ENCODE measurements at regions not wholly inside any gene's neighbourhood (a gene's known extent, or its start where the extent isn't known, plus 50 kb on each side); places are given as distances from the start of the nearest gene placed in this dataset.

DNA sequence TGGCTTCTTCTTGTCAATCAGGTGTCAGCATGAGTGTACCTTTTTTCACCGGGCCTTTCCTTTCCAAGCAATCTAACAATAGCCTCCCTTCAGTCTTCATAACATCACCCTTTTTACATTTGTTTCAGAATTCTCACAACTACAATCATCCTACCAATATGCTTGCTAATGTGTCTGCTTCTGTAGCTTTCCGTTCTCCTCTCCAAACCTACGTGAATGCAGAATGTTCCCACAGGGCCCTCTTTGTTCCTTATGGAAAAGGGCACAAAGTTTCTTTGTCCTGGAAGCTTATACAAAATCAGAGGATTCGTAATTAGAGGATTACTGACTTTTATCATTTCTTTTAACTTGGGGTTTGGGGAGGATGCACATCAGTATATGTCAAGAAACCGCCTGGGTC, 461.8 kb downstream of the CENPC start:
- POLR2A ChIA-PET, result no interaction called here
- no peak overlapping the region for H3K27ac ChIP-seq (ENCODE audit: low read depth, low read length)
- DNase-seq (ENCODE audit: low read depth, low spot score), result no peak
- peaks cover 3% of the 10 kb centered on the region; the same call in 1 of the 2 replicates for H3K9me3 ChIP-seq (ENCODE audit: control insufficient read depth, insufficient read depth, low read length)
- CTCF ChIA-PET, result no interaction called here
- H3K4me3 ChIP-seq (ENCODE audit: low read depth, low read length), result no peak overlapping the region
- TF ChIP-seq, protein P1, sequence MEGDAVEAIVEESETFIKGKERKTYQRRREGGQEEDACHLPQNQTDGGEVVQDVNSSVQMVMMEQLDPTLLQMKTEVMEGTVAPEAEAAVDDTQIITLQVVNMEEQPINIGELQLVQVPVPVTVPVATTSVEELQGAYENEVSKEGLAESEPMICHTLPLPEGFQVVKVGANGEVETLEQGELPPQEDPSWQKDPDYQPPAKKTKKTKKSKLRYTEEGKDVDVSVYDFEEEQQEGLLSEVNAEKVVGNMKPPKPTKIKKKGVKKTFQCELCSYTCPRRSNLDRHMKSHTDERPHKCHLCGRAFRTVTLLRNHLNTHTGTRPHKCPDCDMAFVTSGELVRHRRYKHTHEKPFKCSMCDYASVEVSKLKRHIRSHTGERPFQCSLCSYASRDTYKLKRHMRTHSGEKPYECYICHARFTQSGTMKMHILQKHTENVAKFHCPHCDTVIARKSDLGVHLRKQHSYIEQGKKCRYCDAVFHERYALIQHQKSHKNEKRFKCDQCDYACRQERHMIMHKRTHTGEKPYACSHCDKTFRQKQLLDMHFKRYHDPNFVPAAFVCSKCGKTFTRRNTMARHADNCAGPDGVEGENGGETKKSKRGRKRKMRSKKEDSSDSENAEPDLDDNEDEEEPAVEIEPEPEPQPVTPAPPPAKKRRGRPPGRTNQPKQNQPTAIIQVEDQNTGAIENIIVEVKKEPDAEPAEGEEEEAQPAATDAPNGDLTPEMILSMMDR (IDR thresholded peaks at IDR 0.05; ENCODE audit: low read depth, low read length), result no peak
- no peaks in the 10 kb centered on the region for H3K27me3 ChIP-seq (ENCODE audit: control insufficient read depth, insufficient read depth, low read length)

- no peak overlapping the region for H3K27ac ChIP-seq (ENCODE audit: low read depth, low read length)
- no peak for DNase-seq (ENCODE audit: low read depth, low spot score)
- H3K4me3 ChIP-seq (ENCODE audit: low read depth, low read length), result no peak overlapping the region
- POLR2A ChIA-PET, result no interaction called here
- TF ChIP-seq, protein P1 (IDR thresholded peaks at IDR 0.05; ENCODE audit: low read depth, low read length), result no peak
- CTCF ChIA-PET, result no interaction called here
- peaks cover 3% of the 10 kb centered on the region; the same call in 1 of the 2 replicates for H3K9me3 ChIP-seq (ENCODE audit: control insufficient read depth, insufficient read depth, low read length)
- H3K27me3 ChIP-seq (ENCODE audit: control insufficient read depth, insufficient read depth, low read length), result no peaks in the 10 kb centered on the region
Measured at GRCh38 chr4:67082746-67083145, 462.6 kb downstream of the CENPC start.

- Histone ChIP-seq H3K9me3 (ENCODE audit: control insufficient read depth, insufficient read depth, low read length) (peaks cover 3% of the 10 kb centered on the region; the same call in 1 of the 2 replicates), H3K27me3 (ENCODE audit: control insufficient read depth, insufficient read depth, low read length) (no peaks in the 10 kb centered on the region), H3K4me3 (ENCODE audit: low read depth, low read length) (no peak overlapping the region), H3K27ac (ENCODE audit: low read depth, low read length) (no peak overlapping the region)
- TF ChIP-seq, protein P1 (IDR thresholded peaks at IDR 0.05; ENCODE audit: low read depth, low read length), result no peak
- POLR2A ChIA-PET, result no interaction called here
- DNase-seq (ENCODE audit: low read depth, low spot score), result no peak
- CTCF ChIA-PET, result no interaction called here
Measured at GRCh38 chr4:67080046-67080557, 465.2 kb downstream of the CENPC start.

DNA sequence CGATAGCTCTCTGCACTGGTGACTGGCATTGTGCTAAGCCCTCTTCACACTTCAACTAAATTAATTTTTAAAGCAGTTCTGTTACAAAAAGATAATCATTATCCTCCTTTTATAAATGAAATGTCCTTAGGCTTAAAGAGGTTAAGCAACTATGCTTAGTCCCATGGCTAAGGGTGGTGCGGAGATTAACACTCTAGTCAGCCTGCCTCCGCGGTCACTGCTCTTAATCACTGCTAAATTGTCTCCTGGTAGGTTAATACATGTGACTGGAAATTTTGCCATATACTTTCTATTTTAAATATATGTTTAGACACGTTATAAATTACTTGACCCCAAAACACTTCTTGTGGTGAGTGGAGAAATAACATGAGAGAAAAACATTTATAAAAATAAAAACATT, 473.7 kb downstream of the CENPC start:
- TF ChIP-seq, protein P1 (IDR thresholded peaks at IDR 0.05; ENCODE audit: low read depth, low read length), result no peak
- Histone ChIP-seq H3K27me3 (ENCODE audit: control insufficient read depth, insufficient read depth, low read length) (no peaks in the 10 kb centered on the region), H3K27ac (ENCODE audit: low read depth, low read length) (no peak overlapping the region), H3K9me3 (ENCODE audit: control insufficient read depth, insufficient read depth, low read length) (peaks cover 18% of the 10 kb centered on the region), H3K4me3 (ENCODE audit: low read depth, low read length) (no peak overlapping the region)
- CTCF ChIA-PET, result no interaction called here
- POLR2A ChIA-PET, result no interaction called here
- no peak for DNase-seq (ENCODE audit: low read depth, low spot score)

DNA sequence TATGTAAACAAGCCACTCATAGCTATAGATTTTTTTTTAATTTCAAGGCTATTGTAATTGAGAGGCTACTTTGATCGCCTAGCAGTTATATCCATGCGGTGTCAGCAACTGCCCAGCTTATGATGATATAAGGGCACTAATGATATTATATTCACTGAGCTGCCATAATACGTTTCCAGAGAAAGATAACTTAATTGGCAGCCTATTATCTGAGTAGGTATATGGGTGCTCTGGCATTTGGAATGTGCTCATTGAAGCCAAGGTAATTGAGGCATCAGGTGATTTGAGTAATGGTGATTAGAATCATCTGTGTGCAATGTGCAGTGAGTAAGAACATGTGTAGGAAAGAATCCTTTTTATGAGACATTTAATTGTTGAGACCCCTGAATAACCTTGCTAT, 490.0 kb downstream of the CENPC start:
- no peak overlapping the region for H3K27ac ChIP-seq (ENCODE audit: low read depth, low read length)
- H3K4me3 ChIP-seq (ENCODE audit: low read depth, low read length), result no peak overlapping the region
- no peaks in the 10 kb centered on the region for H3K27me3 ChIP-seq (ENCODE audit: control insufficient read depth, insufficient read depth, low read length)
- ChIA-PET POLR2A (no interaction called here), CTCF (no interaction called here)
- TF ChIP-seq, protein P1 (IDR thresholded peaks at IDR 0.05; ENCODE audit: low read depth, low read length), result no peak
- no peak for DNase-seq (ENCODE audit: low read depth, low spot score)
- no peaks in the 10 kb centered on the region for H3K9me3 ChIP-seq (ENCODE audit: control insufficient read depth, insufficient read depth, low read length)

Measured in AG04450 (cell line).